G401 (cell line): ENCODE measurements at regions not wholly inside any gene's neighbourhood (a gene's known extent, or its start where the extent isn't known, plus 50 kb on each side); places are given as distances from the start of the nearest gene placed in this dataset.

ENCODE experiments used
- DNase-seq: peaks from one replicate; pipeline ENCODE4 v3.0.0-alpha.2; 2015; ENCODE audit warnings: low spot score
- in situ Hi-C: cut with HindIII; loops from 2 replicates; pipeline ENCODE4 v1.10.0; 2016; ENCODE audit warnings: low sequenced_read_pairs, mixed read lengths

DNA sequence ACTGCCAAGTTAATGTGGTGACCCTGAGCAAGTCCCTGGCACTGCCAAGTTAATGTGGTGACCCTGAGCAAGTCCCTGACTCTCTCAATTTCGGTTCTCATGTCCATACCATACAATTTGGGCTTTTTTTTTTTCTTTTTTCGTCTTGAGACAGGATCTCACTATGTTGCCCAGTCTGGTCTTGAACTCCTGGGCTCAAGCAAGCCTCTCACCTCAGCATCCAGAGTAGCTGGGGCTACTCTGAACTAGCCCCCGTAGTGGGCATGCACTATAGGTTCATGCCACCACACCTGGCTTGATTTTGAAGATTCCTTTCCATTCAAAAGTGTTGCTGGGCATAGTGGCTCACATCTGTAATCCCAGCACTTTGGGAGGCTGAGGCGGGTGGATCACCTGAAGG lies 100.0 kb upstream of the FOXP4 start:
- in situ Hi-C loops: no loop called here
- DNase-seq: no peak

- DNase-seq: no peak
- in situ Hi-C loops: no loop called here
Observed at GRCh38 chr6:41446907-41447545, 99.2 kb upstream of the FOXP4 start.

GRCh38 chr6:41448256-41448655 lies 97.9 kb upstream of the FOXP4 start:
- DNase-seq: no peak
- in situ Hi-C loops: no loop called here

- no peak for DNase-seq
- in situ Hi-C loops: no loop called here
Observed at GRCh38 chr6:41449399-41450245, 96.6 kb upstream of the FOXP4 start.

DNA sequence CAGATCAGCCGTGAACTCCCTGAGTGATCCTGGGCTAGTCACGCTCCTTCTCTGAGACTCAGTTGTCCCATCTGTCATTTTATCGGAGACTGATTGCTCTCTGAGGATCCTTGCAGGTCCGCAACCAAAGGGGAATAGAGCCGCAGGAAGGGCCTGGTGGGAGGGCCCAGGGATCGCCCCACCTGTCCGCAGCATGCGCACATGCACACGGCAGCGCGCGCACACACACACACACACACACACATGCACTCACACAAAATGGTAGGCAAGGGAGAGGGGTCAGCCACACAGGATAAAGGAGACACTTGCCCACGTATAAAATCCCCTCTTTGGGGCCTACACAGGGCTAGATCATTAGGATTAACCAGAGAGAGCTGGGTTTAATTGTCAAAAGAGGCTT lies 95.6 kb upstream of the FOXP4 start:
- in situ Hi-C loops: no loop called here

GRCh38 chr6:41451039-41451438 lies 95.1 kb upstream of the FOXP4 start:
- DNase-seq: no peak
- in situ Hi-C loops: no loop called here

More for the DNA sequence above, 95.6 kb upstream of the FOXP4 start:
- no peak for DNase-seq

DNA sequence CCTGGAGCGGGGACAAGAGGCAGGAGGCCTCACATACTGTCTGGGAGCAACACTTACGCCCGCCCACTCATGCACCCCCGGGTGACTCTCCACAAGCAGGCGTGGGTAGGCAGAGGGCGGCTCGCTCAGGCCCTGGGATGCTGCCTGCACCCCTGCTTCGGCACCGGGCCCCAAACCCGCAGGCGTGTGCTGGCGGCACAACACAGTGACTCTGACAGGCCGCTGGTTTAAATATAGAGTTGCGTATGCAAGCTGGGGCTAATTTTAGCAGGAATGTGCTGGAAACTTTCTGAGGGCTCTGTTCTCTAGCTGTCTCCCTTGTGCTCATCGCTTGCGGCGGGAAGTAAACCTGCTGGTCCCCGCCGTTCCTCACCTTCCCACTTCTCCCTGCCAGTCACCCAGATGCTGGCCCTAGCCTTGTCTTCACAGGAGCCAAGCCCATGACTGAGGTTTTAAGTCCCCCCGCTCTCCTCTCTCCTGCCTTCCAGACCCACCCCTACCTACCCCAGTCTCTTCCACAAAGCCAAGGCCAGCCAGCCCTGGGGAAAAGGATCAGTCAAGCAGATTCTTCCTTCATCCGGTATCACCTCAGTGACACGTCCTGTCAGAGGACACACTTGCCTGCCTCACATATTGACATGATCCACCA lies 94.5 kb upstream of the FOXP4 start:
- DNase-seq: no peak
- in situ Hi-C loops: no loop called here

DNA sequence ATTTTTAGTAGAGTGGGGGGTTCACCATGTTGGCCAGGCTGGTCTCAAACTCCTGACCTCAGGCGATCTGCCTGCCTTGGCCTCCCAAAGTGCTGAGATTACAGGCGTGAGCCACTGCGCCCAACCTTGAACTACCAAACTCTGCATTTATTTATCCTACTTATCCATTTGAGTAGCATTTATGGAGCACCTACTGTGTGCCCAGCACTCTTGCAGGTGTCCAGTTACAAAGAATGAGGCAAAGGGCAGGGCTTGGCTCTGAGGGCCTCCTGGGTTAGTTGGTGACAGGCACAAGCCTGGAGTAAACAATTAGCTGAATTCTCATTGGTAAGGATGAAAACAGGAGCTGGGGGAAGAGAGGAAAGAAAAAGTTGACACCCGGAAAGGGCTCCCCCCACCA lies 93.4 kb upstream of the FOXP4 start:
- in situ Hi-C loops: no loop called here

GRCh38 chr6:41453244-41453643 lies 92.9 kb upstream of the FOXP4 start:
- no peak for DNase-seq
- in situ Hi-C loops: no loop called here

More for the DNA sequence above, 93.4 kb upstream of the FOXP4 start:
- no peak for DNase-seq

GRCh38 chr6:41454189-41454789 lies 91.9 kb upstream of the FOXP4 start:
- in situ Hi-C loops: no loop called here
- DNase-seq: no peak

- in situ Hi-C loops: no loop called here
- DNase-seq: no peak
Observed at GRCh38 chr6:41455410-41455809, 90.8 kb upstream of the FOXP4 start.

DNA sequence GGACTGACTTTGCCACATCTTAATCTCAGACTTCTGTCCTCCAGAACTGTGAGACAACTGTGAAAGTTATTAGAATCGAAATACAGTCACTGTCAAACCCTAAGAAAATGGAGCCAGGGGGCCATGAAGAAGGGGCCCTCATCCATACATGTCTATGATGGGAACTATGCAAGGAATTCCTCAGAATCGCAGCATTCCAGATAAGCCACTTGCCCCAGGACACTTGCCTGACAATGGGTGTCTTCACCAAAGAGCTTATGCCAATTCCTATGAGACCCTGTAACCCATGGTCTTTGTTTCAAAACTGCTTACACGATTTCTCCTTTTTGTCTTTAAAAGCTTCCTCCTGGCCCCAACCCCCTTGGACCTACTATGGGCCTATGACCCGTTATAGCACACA lies 90.4 kb upstream of the FOXP4 start:
- in situ Hi-C loops: no loop called here
- no peak for DNase-seq

- in situ Hi-C loops: no loop called here
- no peak for DNase-seq
Observed at GRCh38 chr6:41457303-41457670, 88.9 kb upstream of the FOXP4 start.

DNA sequence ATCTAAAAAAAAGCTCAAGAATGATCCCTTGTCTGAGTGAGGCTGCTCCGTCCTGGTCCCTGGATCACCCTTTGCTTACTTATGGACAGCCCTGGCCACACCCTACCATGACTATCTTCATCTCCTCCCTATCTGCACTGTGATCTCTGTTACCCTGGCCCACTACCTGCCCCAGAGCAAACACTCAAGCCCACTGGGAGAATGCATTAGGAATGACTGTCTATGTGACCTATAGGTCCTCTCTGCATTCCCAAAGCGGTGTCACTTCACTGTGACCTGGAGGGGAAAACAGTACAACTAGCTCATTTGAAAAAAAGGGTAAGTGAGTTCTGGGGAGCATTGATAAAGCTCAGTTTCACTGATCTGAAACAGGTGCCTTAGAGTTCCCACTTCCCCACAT lies 86.4 kb upstream of the FOXP4 start:
- in situ Hi-C loops: no loop called here
- no peak for DNase-seq

GRCh38 chr6:41460742-41461336 lies 85.3 kb upstream of the FOXP4 start:
- no peak for DNase-seq
- in situ Hi-C loops: no loop called here

- in situ Hi-C loops: no loop called here
- DNase-seq: no peak
Observed at GRCh38 chr6:41462033-41462432, 84.1 kb upstream of the FOXP4 start.

- DNase-seq: no peak
- in situ Hi-C loops: no loop called here
Observed at GRCh38 chr6:41463062-41463930, 82.9 kb upstream of the FOXP4 start.

GRCh38 chr6:41464019-41464418 lies 82.2 kb upstream of the FOXP4 start:
- in situ Hi-C loops: no loop called here
- no peak for DNase-seq

GRCh38 chr6:41464481-41464880 lies 81.7 kb upstream of the FOXP4 start:
- DNase-seq: no peak
- in situ Hi-C loops: no loop called here
